ENCODE measurements at regions not wholly inside any gene's neighbourhood (a gene's known extent, or its start where the extent isn't known, plus 50 kb on each side); places are given as distances from the start of the nearest gene placed in this dataset.

- TF ChIP-seq CTCF (IDR thresholded peaks at IDR 0.05): no peak
- Histone ChIP-seq H3K27me3 (no peaks in the 10 kb centered on the region), H3K27ac (no peak overlapping the region), H3K4me1 (no peaks in the 10 kb centered on the region), H3K36me3 (no peaks in the 10 kb centered on the region), H3K9me3 (no peaks in the 10 kb centered on the region), H3K4me3 (no peak overlapping the region)
- intact Hi-C loops (cut with DNase I): no loop called here
- DNase-seq (no peak), ATAC-seq (no peak)
Measured at GRCh38 chr7:46068159-46068558, 147.1 kb upstream of the IGFBP3 start.

GRCh38 chr7:46059308-46060020 lies 138.4 kb upstream of the IGFBP3 start:
- DNase-seq (peak in 2 of 4 donors; percentile 40 to 73), ATAC-seq (peak; percentile 61)
- Histone ChIP-seq H3K36me3 (no peaks in the 10 kb centered on the region), H3K9me3 (no peaks in the 10 kb centered on the region), H3K27ac (no peak overlapping the region), H3K4me1 (no peaks in the 10 kb centered on the region), H3K27me3 (no peaks in the 10 kb centered on the region), H3K4me3 (no peak overlapping the region)
- intact Hi-C loops (cut with DNase I): no loop called here
- TF ChIP-seq CTCF (IDR thresholded peaks at IDR 0.05): no peak

GRCh38 chr7:46058086-46058823 lies 137.2 kb upstream of the IGFBP3 start:
- TF ChIP-seq CTCF (IDR thresholded peaks at IDR 0.05): no peak
- Histone ChIP-seq H3K9me3 (no peaks in the 10 kb centered on the region), H3K36me3 (no peaks in the 10 kb centered on the region), H3K27me3 (no peaks in the 10 kb centered on the region), H3K4me1 (no peaks in the 10 kb centered on the region), H3K27ac (no peak overlapping the region), H3K4me3 (no peak overlapping the region)
- ATAC-seq (no peak), DNase-seq (no peak)
- intact Hi-C loops (cut with DNase I): no loop called here

GRCh38 chr7:46054915-46055314 lies 133.8 kb upstream of the IGFBP3 start:
- no peaks in the 10 kb centered on the region for H3K36me3 ChIP-seq
- intact Hi-C loops (cut with DNase I): no loop called here
- ATAC-seq (no peak), DNase-seq (no peak)
- no peak overlapping the region for H3K27ac ChIP-seq
- no peaks in the 10 kb centered on the region for H3K4me1 ChIP-seq
- H3K9me3 ChIP-seq: no peaks in the 10 kb centered on the region
- H3K4me3 ChIP-seq: no peak overlapping the region
- H3K27me3 ChIP-seq: no peaks in the 10 kb centered on the region
- no peak for TF ChIP-seq CTCF (IDR thresholded peaks at IDR 0.05)

- TF ChIP-seq CTCF (IDR thresholded peaks at IDR 0.05): no peak
- H3K9me3 ChIP-seq: no peaks in the 10 kb centered on the region
- intact Hi-C loops (cut with DNase I): no loop called here
- no peaks in the 10 kb centered on the region for H3K27me3 ChIP-seq
- no peak overlapping the region for H3K27ac ChIP-seq
- ATAC-seq (peak; percentile 23), DNase-seq (peak in 1 of 4 donors; percentile 31)
- no peaks in the 10 kb centered on the region for H3K36me3 ChIP-seq
- H3K4me1 ChIP-seq: no peaks in the 10 kb centered on the region
- no peak overlapping the region for H3K4me3 ChIP-seq
Measured at GRCh38 chr7:46054272-46054671, 133.2 kb upstream of the IGFBP3 start.

Measured in left lung (tissue), 4 donors.